Bronchial epithelial cell (primary cell): ENCODE measurements at regions not wholly inside any gene's neighbourhood (a gene's known extent, or its start where the extent isn't known, plus 50 kb on each side); places are given as distances from the start of the nearest gene placed in this dataset.
A peak's percentile ranks its signal among the peaks of the same experiment; 100 is the strongest.

Experiments used
- DNase-seq: peaks from one replicate; pipeline ENCODE4 v3.0.0-alpha.2; 2010; ENCODE audit warnings: low read depth
- FAIRE-seq: peaks from 2 replicates; lab custom pipeline; 2011; peaks lifted over from hg19 to GRCh38; lab: Jason Lieb, UNC
- H3K27me3 ChIP-seq: 2 replicates; pipeline ENCODE4 v1.5.1; 2011; ENCODE audit warnings: low read length; ENCODE audit not compliant: control insufficient read depth, insufficient read depth
- H3K36me3 ChIP-seq: 2 replicates; pipeline ENCODE4 v1.5.1; 2011; ENCODE audit warnings: low read length; ENCODE audit not compliant: control insufficient read depth, insufficient read depth
- H3K4me3 ChIP-seq: 2 replicates; pipeline ENCODE4 v1.5.1; 2011; ENCODE audit warnings: mild to moderate bottlenecking, low read depth, low read length, control low read depth
- CTCF ChIP-seq: IDR thresholded peaks from 2 replicates; pipeline ENCODE4 v1.5.1; 2011; ENCODE audit warnings: mild to moderate bottlenecking, moderate library complexity, low read length, control low read depth, inconsistent platforms; ENCODE audit not compliant: insufficient read depth, severe bottlenecking

- FAIRE-seq, result no peak
Observed at GRCh38 chr20:51139891-51140290, 117.0 kb upstream of the KCNG1 start.

GRCh38 chr20:51138576-51138975 lies 115.7 kb upstream of the KCNG1 start:
- TF ChIP-seq CTCF, result no peak
- FAIRE-seq, result no peak
- Histone ChIP-seq H3K4me3 (no peak overlapping the region), H3K27me3 (no peaks in the 10 kb centered on the region), H3K36me3 (no peaks in the 10 kb centered on the region)
- DNase-seq, result no peak

More at GRCh38 chr20:51139891-51140290, 117.0 kb upstream of the KCNG1 start:
- Histone ChIP-seq H3K4me3 (no peak overlapping the region), H3K27me3 (no peaks in the 10 kb centered on the region), H3K36me3 (no peaks in the 10 kb centered on the region)
- TF ChIP-seq CTCF, result no peak
- DNase-seq, result no peak

- no peak overlapping the region for H3K4me3 ChIP-seq
- TF ChIP-seq CTCF, result no peak
- H3K36me3 ChIP-seq, result no peaks in the 10 kb centered on the region
- H3K27me3 ChIP-seq, result no peaks in the 10 kb centered on the region
- no peak for DNase-seq
- no peak for FAIRE-seq
Observed at GRCh38 chr20:51137461-51137860, 114.6 kb upstream of the KCNG1 start.

GRCh38 chr20:51135926-51136715 lies 113.2 kb upstream of the KCNG1 start:
- Histone ChIP-seq H3K27me3 (no peaks in the 10 kb centered on the region), H3K36me3 (no peaks in the 10 kb centered on the region), H3K4me3 (no peak overlapping the region)
- FAIRE-seq, result no peak
- DNase-seq, result no peak
- no peak for TF ChIP-seq CTCF

GRCh38 chr20:51134405-51134804 lies 111.5 kb upstream of the KCNG1 start:
- H3K36me3 ChIP-seq, result no peaks in the 10 kb centered on the region
- FAIRE-seq (no peak), DNase-seq (no peak)
- H3K27me3 ChIP-seq, result no peaks in the 10 kb centered on the region
- no peak overlapping the region for H3K4me3 ChIP-seq
- TF ChIP-seq CTCF, result no peak

- H3K4me3 ChIP-seq, result no peak overlapping the region
- DNase-seq (no peak), FAIRE-seq (peak; percentile 62)
- no peak for TF ChIP-seq CTCF
- H3K27me3 ChIP-seq, result no peaks in the 10 kb centered on the region
- no peaks in the 10 kb centered on the region for H3K36me3 ChIP-seq
Observed at GRCh38 chr20:51132279-51132678, 109.4 kb upstream of the KCNG1 start.
